PFSK-1 (cell line): ENCODE measurements at regions not wholly inside any gene's neighbourhood (a gene's known extent, or its start where the extent isn't known, plus 50 kb on each side); places are given as distances from the start of the nearest gene placed in this dataset.

Experiments
- FOXP2 ChIP-seq: optimal IDR thresholded peaks from 2 replicates; pipeline ENCODE3; 2011; ENCODE audit warnings: borderline replicate concordance, control low read depth, inconsistent platforms; ENCODE audit not compliant: insufficient read depth; ENCODE audit errors: extremely low read length, extremely low read depth
- POLR2AphosphoS5 ChIP-seq: IDR thresholded peaks from 2 replicates; pipeline ENCODE4 v1.6.1; 2012; ENCODE audit warnings: low read depth, mild to moderate bottlenecking, control low read depth, low read length, moderate library complexity
- REST ChIP-seq, 2 experiments: IDR thresholded peaks; 2 replicates each; pipeline versions ENCODE4 v1.6.1 to v1.8.0; 2011 to 2012; ENCODE audit warnings: low read depth in 2 of 2, low read length in 2 of 2, control low read depth in 1 of 2, inconsistent platforms in 1 of 2, mild to moderate bottlenecking in 1 of 2, moderate library complexity in 1 of 2; ENCODE audit not compliant: insufficient read depth in 1 of 2
- SIN3A ChIP-seq: IDR thresholded peaks from 2 replicates; pipeline ENCODE4 v1.6.1; 2012; ENCODE audit warnings: mild to moderate bottlenecking, low read length, moderate library complexity, borderline replicate concordance; ENCODE audit not compliant: insufficient read depth
- TAF1 ChIP-seq: IDR thresholded peaks from 2 replicates; pipeline ENCODE4 v1.6.1; 2012; ENCODE audit warnings: low read length, control low read depth, borderline replicate concordance; ENCODE audit not compliant: insufficient read depth

DNA sequence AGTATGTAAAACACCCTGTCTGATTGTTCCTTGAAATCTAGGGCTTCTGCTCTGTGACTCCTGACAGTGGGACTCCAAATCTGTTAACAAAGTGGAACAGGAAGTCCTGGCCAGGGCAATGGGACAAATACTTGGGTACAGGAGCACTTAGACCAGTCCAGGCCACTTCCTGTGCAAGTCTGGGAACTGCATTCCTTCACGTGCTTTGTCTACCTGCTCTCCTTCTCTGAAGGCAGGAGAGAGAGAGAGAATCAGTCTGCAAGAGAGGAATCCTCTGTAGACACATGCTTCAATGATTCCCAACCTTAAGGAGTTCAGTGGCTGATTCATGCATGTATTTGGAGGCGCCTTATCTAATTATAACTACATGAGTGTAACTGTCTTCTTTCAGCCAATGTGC is 530.2 kb downstream of the GATA3 start:
- TF ChIP-seq POLR2AphosphoS5 (no peak), TAF1 (no peak), REST (IDR thresholded peaks at IDR 0.05; ENCODE audit: insufficient read depth in 1 of 2, low read depth in 2 of 2, low read length in 2 of 2) (no peak), FOXP2 (no peak), SIN3A (no peak)

- TF ChIP-seq FOXP2: no peak
- TF ChIP-seq TAF1: no peak
- TF ChIP-seq POLR2AphosphoS5: no peak
- no peak for TF ChIP-seq SIN3A
- TF ChIP-seq REST (IDR thresholded peaks at IDR 0.05; ENCODE audit: insufficient read depth in 1 of 2, low read depth in 2 of 2, low read length in 2 of 2): no peak
Measured at GRCh38 chr10:8586504-8586903, 532.0 kb downstream of the GATA3 start.

DNA sequence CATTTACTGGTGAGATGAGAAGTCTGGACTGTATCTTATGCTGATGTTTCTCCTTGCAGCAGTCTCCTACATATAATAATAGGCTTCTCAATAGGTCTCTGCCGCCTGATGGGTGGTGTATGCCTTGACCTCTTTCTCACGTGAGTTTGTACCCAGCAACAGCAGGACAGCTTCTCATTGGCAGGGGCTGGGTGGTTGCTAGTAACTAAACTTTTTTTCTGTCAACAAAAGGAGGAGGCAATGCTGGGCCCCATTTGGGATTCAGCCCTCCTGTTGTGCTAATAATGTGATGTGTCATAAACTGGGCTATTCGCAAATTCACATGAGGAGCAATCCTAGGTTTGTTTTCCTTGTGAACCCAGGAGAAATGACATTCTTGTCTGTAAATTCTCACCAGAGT is 533.6 kb downstream of the GATA3 start:
- TF ChIP-seq POLR2AphosphoS5: no peak
- TF ChIP-seq SIN3A: no peak
- no peak for TF ChIP-seq TAF1

- TF ChIP-seq SIN3A (no peak), POLR2AphosphoS5 (no peak), TAF1 (no peak), FOXP2 (no peak), REST (IDR thresholded peaks at IDR 0.05; ENCODE audit: insufficient read depth in 1 of 2, low read depth in 2 of 2, low read length in 2 of 2) (no peak)
Measured at GRCh38 chr10:8590518-8590917, 536.0 kb downstream of the GATA3 start.

DNA sequence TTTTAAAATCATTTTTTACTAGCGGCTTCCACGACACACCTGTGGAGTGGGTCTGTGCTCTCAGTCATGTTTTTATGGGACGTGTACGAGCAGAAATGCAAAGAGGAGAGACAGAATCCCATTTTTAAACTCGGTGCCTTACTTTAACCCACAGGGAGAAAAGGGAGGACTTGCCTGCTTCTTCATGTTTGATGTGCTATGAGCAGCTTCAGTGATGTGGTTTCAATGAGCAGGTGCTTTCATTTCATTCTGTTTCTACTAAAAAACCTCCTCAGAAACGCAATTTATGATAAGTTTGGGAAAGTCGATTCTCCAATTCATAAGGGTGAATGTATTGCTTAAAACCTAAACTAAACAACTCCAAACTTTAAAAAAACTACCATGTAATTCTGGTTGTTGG is 537.2 kb downstream of the GATA3 start:
- no peak for TF ChIP-seq FOXP2
- TF ChIP-seq POLR2AphosphoS5: no peak
- no peak for TF ChIP-seq SIN3A
- no peak for TF ChIP-seq REST (IDR thresholded peaks at IDR 0.05; ENCODE audit: insufficient read depth in 1 of 2, low read depth in 2 of 2, low read length in 2 of 2)
- TF ChIP-seq TAF1: no peak
